IMR-90 (cell line): ENCODE measurements at regions not wholly inside any gene's neighbourhood (a gene's known extent, or its start where the extent isn't known, plus 50 kb on each side); places are given as distances from the start of the nearest gene placed in this dataset.

Source experiments
- BHLHE40 ChIP-seq: fragments of 150-350 bp; IDR thresholded peaks from 2 replicates; pipeline ENCODE4 v1.6.1; 2016; ENCODE audit warnings: mild to moderate bottlenecking, low read depth, low read length
- CEBPB ChIP-seq: IDR thresholded peaks from 2 replicates; pipeline ENCODE4 v1.6.1; 2012; ENCODE audit warnings: low read depth, low read length, improper control_type of control experiment
- CTCF ChIP-seq: conservative IDR thresholded peaks from 2 replicates; pipeline ENCODE4 v1.5.1; 2012; ENCODE audit warnings: mild to moderate bottlenecking, low read depth, low read length, improper control_type of control experiment
- FOS ChIP-seq: fragments of 150-350 bp; IDR thresholded peaks from 2 replicates; pipeline ENCODE4 v1.6.1; 2016; ENCODE audit warnings: low read depth, low read length
- POLR2A ChIP-seq: IDR thresholded peaks from 2 replicates; pipeline ENCODE4 v1.6.1; 2012; ENCODE audit warnings: mild to moderate bottlenecking, low read depth, low read length
- RAD21 ChIP-seq: IDR thresholded peaks from 2 replicates; pipeline ENCODE4 v1.6.1; 2012; ENCODE audit warnings: low read length, improper control_type of control experiment
- SMC3 ChIP-seq: fragments of 150-350 bp; IDR thresholded peaks from 2 replicates; pipeline ENCODE4 v1.6.1; 2016; ENCODE audit warnings: low read depth, mild to moderate bottlenecking, antibody characterized with exemption, low read length, moderate library complexity
- USF2 ChIP-seq: fragments of 150-350 bp; IDR thresholded peaks from 2 replicates; pipeline ENCODE4 v1.6.1; 2017; ENCODE audit warnings: mild to moderate bottlenecking, antibody characterized with exemption, low read length, low read depth

- TF ChIP-seq BHLHE40 (no peak), FOS (no peak), CEBPB (no peak), POLR2A (no peak), CTCF (no peak), RAD21 (no peak), SMC3 (no peak), USF2 (no peak)
Measured at GRCh38 chr5:172553903-172554302, 87.2 kb upstream of the NEURL1B start.
